ENCODE measurements at regions not wholly inside any gene's neighbourhood (a gene's known extent, or its start where the extent isn't known, plus 50 kb on each side); places are given as distances from the start of the nearest gene placed in this dataset.

DNA sequence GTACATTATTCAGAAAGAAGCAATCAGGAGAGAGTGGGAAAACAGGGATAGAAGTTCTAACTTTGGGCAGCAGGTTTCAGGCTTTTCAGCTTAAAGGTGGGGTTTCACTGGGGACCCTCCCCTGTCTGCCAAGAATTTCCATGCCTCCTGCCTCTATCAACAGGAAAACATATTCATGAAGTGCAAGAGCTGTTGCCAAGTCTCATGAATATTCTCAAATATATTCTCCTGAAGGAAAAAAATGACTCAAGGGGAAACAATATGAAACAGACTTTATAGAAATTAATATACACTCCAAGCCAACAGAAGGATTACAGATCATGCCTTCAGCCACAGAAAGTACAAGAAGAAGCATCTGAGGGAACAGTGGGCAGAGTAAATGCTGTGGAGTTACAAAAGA lies 713.3 kb upstream of the ADAMTS5 start:
- Histone ChIP-seq H3K27ac (ENCODE audit: extremely low read depth, low read depth, low read length) (no peak overlapping the region), H3K79me2 (ENCODE audit: control insufficient read depth, insufficient read depth, low read length) (no peaks in the 10 kb centered on the region), H3K4me3 (no peak overlapping the region), H3K9me1 (ENCODE audit: control insufficient read depth, insufficient read depth, low read length) (no peaks in the 10 kb centered on the region), H3K4me1 (replicated peaks in 1 of 2; ENCODE audit: control insufficient read depth in 2 of 2, insufficient read depth in 2 of 2, low read length in 2 of 2) (no peaks in the 10 kb centered on the region), H3K36me3 (ENCODE audit: control insufficient read depth, insufficient read depth, low read length) (no peaks in the 10 kb centered on the region), H3K9me3 (replicated peaks; ENCODE audit: control insufficient read depth, insufficient read depth, low read depth, low read length) (no peaks in the 10 kb centered on the region; the same call in 1 of the 2 replicates), H3K4me2 (ENCODE audit: insufficient read depth, low read length) (no peak overlapping the region), H2AFZ (ENCODE audit: low read depth, low read length) (no peak overlapping the region), H4K20me1 (replicated peaks; ENCODE audit: control insufficient read depth, insufficient read depth, low read length) (no peaks in the 10 kb centered on the region), H3K9ac (ENCODE audit: insufficient read depth in 1 of 2, low read depth in 2 of 2, low read length in 2 of 2) (no peak overlapping the region), H3K27me3 (ENCODE audit: control insufficient read depth in 2 of 2, insufficient read depth in 2 of 2, low read length in 2 of 2) (no peaks in the 10 kb centered on the region)
- intact Hi-C loops (cut with micrococcal nuclease), result no loop called here
- ATAC-seq (no peak), DNase-seq (ENCODE audit: extremely low read depth in 1 of 4, low spot score in 3 of 4) (no peak), FAIRE-seq (no peak)
- TF ChIP-seq RBM34 (IDR thresholded peaks at IDR 0.05; ENCODE audit: borderline replicate concordance, insufficient read depth, low read length), result no peak
- no peak for TF ChIP-seq RBFOX2 (IDR thresholded peaks at IDR 0.05; ENCODE audit: low read depth, low read length)
- TF ChIP-seq ZFP1 (CRISPR knock-in tag; IDR thresholded peaks at IDR 0.05), result no peak
- no peak for TF ChIP-seq ZNF316 (IDR thresholded peaks at IDR 0.05)
- no peak for TF ChIP-seq ETS2 (tag; IDR thresholded peaks at IDR 0.05; ENCODE audit: borderline replicate concordance, poor library complexity, severe bottlenecking)
- TF ChIP-seq GABPB2 (CRISPR knock-in tag; conservative IDR thresholded peaks at IDR 0.05), result no peak
- TF ChIP-seq SETDB1 (IDR thresholded peaks at IDR 0.05; ENCODE audit: low read length), result no peak
- TF ChIP-seq, protein P1, sequence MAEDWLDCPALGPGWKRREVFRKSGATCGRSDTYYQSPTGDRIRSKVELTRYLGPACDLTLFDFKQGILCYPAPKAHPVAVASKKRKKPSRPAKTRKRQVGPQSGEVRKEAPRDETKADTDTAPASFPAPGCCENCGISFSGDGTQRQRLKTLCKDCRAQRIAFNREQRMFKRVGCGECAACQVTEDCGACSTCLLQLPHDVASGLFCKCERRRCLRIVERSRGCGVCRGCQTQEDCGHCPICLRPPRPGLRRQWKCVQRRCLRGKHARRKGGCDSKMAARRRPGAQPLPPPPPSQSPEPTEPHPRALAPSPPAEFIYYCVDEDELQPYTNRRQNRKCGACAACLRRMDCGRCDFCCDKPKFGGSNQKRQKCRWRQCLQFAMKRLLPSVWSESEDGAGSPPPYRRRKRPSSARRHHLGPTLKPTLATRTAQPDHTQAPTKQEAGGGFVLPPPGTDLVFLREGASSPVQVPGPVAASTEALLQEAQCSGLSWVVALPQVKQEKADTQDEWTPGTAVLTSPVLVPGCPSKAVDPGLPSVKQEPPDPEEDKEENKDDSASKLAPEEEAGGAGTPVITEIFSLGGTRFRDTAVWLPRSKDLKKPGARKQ (CRISPR knock-in tag; IDR thresholded peaks at IDR 0.05), result no peak
- TF ChIP-seq, protein P2, sequence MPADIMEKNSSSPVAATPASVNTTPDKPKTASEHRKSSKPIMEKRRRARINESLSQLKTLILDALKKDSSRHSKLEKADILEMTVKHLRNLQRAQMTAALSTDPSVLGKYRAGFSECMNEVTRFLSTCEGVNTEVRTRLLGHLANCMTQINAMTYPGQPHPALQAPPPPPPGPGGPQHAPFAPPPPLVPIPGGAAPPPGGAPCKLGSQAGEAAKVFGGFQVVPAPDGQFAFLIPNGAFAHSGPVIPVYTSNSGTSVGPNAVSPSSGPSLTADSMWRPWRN (IDR thresholded peaks at IDR 0.05; ENCODE audit: low read depth), result no peak
- no peak for TF ChIP-seq RNF2 (IDR thresholded peaks at IDR 0.05)
- TF ChIP-seq, protein P3, sequence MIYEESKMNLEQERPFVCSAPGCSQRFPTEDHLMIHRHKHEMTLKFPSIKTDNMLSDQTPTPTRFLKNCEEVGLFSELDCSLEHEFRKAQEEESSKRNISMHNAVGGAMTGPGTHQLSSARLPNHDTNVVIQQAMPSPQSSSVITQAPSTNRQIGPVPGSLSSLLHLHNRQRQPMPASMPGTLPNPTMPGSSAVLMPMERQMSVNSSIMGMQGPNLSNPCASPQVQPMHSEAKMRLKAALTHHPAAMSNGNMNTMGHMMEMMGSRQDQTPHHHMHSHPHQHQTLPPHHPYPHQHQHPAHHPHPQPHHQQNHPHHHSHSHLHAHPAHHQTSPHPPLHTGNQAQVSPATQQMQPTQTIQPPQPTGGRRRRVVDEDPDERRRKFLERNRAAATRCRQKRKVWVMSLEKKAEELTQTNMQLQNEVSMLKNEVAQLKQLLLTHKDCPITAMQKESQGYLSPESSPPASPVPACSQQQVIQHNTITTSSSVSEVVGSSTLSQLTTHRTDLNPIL (CRISPR knock-in tag; IDR thresholded peaks at IDR 0.05), result no peak
- no peak for TF ChIP-seq ARID2 (IDR thresholded peaks at IDR 0.05)
- TF ChIP-seq SRSF9 (IDR thresholded peaks at IDR 0.05; ENCODE audit: borderline replicate concordance, low read depth, low read length), result no peak
- TF ChIP-seq MAFG (tag; conservative IDR thresholded peaks at IDR 0.05), result no peak
- TF ChIP-seq GTF2E2 (tag; IDR thresholded peaks at IDR 0.05), result no peak
- no peak for TF ChIP-seq GATA2 (CRISPR knock-in tag; IDR thresholded peaks at IDR 0.05)
- TF ChIP-seq ZNF232 (CRISPR knock-in tag; IDR thresholded peaks at IDR 0.05), result no peak
- no peak for TF ChIP-seq SUPT5H (IDR thresholded peaks at IDR 0.05)
- in situ Hi-C loops (cut with MboI), result no loop called here
- BruUV-seq (replicated peaks), result no TSS peak
- CTCF ChIA-PET (ENCODE audit: low intra/inter-chr PET ratio), result no interaction called here
- POLR2A ChIA-PET, result no interaction called here
